NCI-H1048 (cell line): ENCODE measurements at regions not wholly inside any gene's neighbourhood (a gene's known extent, or its start where the extent isn't known, plus 50 kb on each side); places are given as distances from the start of the nearest gene placed in this dataset.

Source experiments
- DNase-seq: peaks from one replicate; lab custom pipeline; 2025; lab: John Stamatoyannopoulos, UW

GRCh38 chr14:53213761-53214160, 60.6 kb upstream of the DDHD1 start:
- no peak for DNase-seq

- DNase-seq: no peak
Observed at GRCh38 chr14:53209370-53209769, 56.2 kb upstream of the DDHD1 start.
